C4-2B (cell line): ENCODE measurements at regions not wholly inside any gene's neighbourhood (a gene's known extent, or its start where the extent isn't known, plus 50 kb on each side); places are given as distances from the start of the nearest gene placed in this dataset.

Experiments used
- H3K27ac ChIP-seq: fragments of 450-650 bp; 2 replicates; pipeline ENCODE4 v1.5.1; 2017
- ZFX ChIP-seq: fragments of 450-650 bp; IDR thresholded peaks from 2 replicates; pipeline ENCODE4 v1.6.1; 2017
- TF ChIP-seq, protein P1 (sequence below): fragments of 450-650 bp; conservative IDR thresholded peaks from 2 replicates; pipeline ENCODE4 v1.5.1; 2017; ENCODE audit warnings: mild to moderate bottlenecking

DNA sequence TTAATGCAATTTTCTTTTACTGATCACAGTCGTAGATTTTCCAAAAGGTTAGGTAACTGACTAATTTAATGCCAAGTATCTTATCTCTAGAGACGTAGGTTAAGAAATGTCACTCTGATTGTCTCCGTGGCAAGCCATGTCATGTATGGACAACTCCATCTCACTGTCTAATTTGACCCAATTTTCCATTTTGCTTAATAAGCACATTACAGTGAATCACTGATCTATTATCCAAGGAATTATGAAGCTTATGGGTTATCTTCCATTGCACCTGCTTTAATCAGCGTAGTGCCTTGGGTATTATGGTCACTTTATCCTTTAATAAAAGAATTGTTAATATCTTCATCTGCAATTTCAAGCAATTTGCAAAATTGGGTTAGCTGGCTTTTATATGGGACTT is 557.4 kb upstream of the ROBO2 start:
- H3K27ac ChIP-seq = no peak overlapping the region
- TF ChIP-seq ZFX = no peak
- TF ChIP-seq, protein P1, sequence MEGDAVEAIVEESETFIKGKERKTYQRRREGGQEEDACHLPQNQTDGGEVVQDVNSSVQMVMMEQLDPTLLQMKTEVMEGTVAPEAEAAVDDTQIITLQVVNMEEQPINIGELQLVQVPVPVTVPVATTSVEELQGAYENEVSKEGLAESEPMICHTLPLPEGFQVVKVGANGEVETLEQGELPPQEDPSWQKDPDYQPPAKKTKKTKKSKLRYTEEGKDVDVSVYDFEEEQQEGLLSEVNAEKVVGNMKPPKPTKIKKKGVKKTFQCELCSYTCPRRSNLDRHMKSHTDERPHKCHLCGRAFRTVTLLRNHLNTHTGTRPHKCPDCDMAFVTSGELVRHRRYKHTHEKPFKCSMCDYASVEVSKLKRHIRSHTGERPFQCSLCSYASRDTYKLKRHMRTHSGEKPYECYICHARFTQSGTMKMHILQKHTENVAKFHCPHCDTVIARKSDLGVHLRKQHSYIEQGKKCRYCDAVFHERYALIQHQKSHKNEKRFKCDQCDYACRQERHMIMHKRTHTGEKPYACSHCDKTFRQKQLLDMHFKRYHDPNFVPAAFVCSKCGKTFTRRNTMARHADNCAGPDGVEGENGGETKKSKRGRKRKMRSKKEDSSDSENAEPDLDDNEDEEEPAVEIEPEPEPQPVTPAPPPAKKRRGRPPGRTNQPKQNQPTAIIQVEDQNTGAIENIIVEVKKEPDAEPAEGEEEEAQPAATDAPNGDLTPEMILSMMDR = no peak

DNA sequence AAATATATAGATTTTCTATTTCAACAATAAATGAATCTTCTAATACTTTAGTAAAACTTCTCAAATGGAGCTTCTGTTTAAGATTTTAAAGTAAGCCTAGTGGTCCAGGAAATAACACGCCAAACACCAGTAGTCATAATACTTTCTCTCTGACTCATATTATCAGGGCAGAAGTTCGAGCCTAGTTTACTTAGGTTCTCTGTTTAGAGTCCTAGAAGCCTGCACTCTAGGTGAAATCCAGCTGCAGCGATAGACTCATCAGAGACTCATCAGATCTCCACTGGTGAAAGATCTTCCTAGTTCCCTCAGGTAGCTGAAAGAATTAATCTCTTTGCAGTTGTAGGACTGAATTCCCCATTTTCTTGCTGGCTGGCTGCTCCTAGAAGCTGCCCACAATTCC is 552.5 kb upstream of the ROBO2 start:
- TF ChIP-seq, protein P1 = no peak
- TF ChIP-seq ZFX = no peak
- no peak overlapping the region for H3K27ac ChIP-seq

DNA sequence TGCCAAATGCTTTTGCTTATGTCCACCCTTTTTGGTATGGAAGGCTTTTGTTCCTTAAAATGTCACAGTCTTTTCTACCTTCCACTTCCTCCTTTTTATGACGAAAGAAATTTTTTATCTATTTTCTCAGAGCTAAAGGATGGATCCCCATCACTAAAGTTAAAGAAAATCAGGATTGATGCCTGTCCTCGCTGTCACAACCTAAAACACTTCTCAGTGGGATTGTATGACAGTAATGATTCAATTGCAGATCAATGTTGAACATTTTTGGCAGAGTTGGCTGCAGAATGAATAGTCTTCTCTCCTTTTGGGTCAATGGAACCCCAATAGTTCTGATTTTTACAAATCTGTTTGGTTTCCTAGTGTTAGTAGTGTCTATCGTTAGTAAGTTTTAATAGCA is 549.8 kb upstream of the ROBO2 start:
- no peak overlapping the region for H3K27ac ChIP-seq
- TF ChIP-seq ZFX = no peak
- TF ChIP-seq, protein P1 = no peak

DNA sequence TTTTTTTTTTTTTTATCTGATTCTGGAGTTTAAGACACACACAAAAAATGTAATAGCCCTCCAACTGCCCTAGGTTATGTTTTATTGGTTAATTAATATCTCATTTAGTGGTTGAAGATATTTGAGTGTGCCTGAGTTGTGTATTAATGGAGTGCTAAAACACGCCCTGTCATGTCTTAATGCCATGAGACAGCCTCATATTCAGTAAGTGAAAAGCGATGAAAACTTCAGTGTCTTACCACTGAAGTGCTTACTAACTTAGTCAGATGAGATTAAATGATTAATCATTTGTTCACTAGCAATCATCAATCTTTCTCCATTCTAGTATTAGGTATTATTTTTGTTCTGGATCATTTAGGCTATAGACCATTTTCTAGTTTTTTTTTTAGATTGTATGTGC is 544.7 kb upstream of the ROBO2 start:
- H3K27ac ChIP-seq = no peak overlapping the region
- TF ChIP-seq, protein P1 = no peak
- no peak for TF ChIP-seq ZFX

DNA sequence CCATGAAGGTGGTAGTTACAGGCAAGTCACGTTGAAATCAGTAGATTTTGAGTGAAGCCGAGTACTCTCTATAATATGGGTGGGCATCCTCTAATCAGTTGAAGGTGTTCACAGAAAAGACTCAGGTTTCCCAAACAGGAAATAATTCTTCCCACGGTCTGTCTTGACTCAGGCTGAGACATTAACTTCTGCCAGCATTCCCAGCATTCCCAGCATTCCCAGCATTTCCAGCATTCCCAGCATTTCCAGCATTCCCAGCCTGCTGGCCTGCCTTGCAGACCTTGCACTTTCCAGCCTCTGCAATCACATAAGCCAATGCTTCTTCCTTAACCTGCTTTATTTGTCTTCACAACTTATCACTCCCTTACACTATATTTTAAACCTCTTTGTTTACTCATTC is 542.3 kb upstream of the ROBO2 start:
- H3K27ac ChIP-seq = no peak overlapping the region
- no peak for TF ChIP-seq ZFX
- TF ChIP-seq, protein P1 = no peak

DNA sequence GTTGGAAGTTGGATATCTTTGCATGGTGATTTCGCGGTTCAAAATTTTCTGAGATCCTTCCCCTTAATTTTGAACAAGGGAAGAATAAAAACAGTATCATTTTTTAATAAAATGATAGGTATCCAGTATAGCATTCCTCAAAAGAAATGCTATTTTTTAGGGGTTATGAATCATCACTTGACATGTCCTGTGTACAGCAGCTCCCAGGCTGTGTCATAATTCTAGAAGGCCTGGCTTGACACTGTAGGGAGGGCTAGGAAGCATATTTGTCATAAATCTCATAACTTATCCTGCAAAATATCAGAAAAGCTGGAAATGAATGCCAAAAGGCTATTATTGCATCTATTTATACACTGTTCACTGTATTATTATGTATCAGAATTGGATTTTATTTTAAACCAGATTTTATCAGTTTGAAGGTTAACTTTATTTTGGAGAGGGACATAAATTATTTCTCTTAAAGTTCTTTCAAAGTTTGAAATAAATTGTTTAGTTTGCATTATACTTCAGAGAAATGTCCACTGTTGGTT is 539.1 kb upstream of the ROBO2 start:
- TF ChIP-seq, protein P1 = no peak
- TF ChIP-seq ZFX = no peak
- no peak overlapping the region for H3K27ac ChIP-seq

DNA sequence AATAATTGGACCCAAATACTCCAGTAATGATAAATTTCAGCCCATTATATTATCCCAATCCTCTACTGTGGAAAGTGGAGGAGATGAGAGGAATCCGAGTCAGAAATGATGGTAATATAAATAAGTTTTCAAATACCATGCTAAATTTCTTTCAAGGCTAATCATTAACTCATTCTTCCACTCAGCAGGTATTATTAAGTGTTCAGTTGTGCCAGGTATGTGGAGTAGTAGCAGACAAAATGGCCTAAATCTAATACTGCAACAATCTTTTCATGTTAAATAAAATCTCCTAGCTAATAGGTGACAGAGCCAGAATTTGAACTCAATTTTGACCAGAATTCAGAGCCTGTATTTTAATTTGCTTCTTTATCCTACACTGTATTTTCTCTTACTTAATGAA is 538.6 kb upstream of the ROBO2 start:
- no peak overlapping the region for H3K27ac ChIP-seq
- TF ChIP-seq, protein P1 = no peak
- TF ChIP-seq ZFX = no peak
